IMR-90 (cell line): ENCODE measurements at regions not wholly inside any gene's neighbourhood (a gene's known extent, or its start where the extent isn't known, plus 50 kb on each side); places are given as distances from the start of the nearest gene placed in this dataset.

ENCODE experiments used
- ATAC-seq: fragments of 200-7000 bp; cut with Tn5 transposase; 2 replicates; pipeline ENCODE4 v1.9.1; 2020; ENCODE audit warnings: low read depth, mild to moderate bottlenecking, moderate library complexity
- BruUV-seq: library from RNA; stranded (reverse); fragments of 400-500 nt; replicated peaks from 2 replicates; lab custom pipeline; 2021; lab: Mats Ljungman, UMichigan
- CTCF ChIA-PET: fragments of 300-600 bp; formaldehyde crosslinking; extraction: SDS; loops from one replicate; lab custom pipeline; 2021; ENCODE audit warnings: antibody characterized with exemption; lab: Yijun Ruan, JAX
- POLR2A ChIA-PET: fragments of 300-600 bp; sonication (Branson Sonifier 250); formaldehyde crosslinking; loops from one replicate; lab custom pipeline; 2022; ENCODE audit warnings: antibody characterized with exemption; ENCODE audit not compliant: unreplicated experiment; lab: Charles Lee
- DNase-seq: peaks from one replicate; pipeline ENCODE4 v3.0.0; 2013
- H2AFZ ChIP-seq: replicated peaks from 2 replicates; pipeline ENCODE3; 2013; ENCODE audit warnings: low read length, mild to moderate bottlenecking; ENCODE audit not compliant: poor library complexity
- H2AK5ac ChIP-seq: 2 replicates; pipeline ENCODE4 v1.6.1; 2013; ENCODE audit warnings: low read depth, low read length, inconsistent platforms
- H2AK9ac ChIP-seq: replicated peaks from 2 replicates; pipeline ENCODE3; 2013; ENCODE audit warnings: mild to moderate bottlenecking, low read depth, low read length, moderate library complexity; ENCODE audit not compliant: poor library complexity
- H2BK120ac ChIP-seq: 2 replicates; pipeline ENCODE4 v1.6.1; 2013; ENCODE audit warnings: low read depth, low read length, inconsistent platforms
- H2BK15ac ChIP-seq: 3 replicates; pipeline ENCODE4 v1.6.1; 2013; ENCODE audit warnings: low read depth, low read length, inconsistent platforms
- H2BK20ac ChIP-seq: 2 replicates; pipeline ENCODE4 v1.6.1; 2013; ENCODE audit warnings: low read depth, mild to moderate bottlenecking, inconsistent platforms, low read length, moderate library complexity
- H2BK5ac ChIP-seq: 2 replicates; pipeline ENCODE4 v1.6.1; 2013; ENCODE audit warnings: mild to moderate bottlenecking, low read depth, low read length, inconsistent platforms; ENCODE audit not compliant: poor library complexity, severe bottlenecking
- H3K14ac ChIP-seq: replicated peaks from 2 replicates; pipeline ENCODE4 v1.6.1; 2013; ENCODE audit warnings: low read depth, low read length, inconsistent platforms
- H3K18ac ChIP-seq: 2 replicates; pipeline ENCODE4 v1.6.1; 2013; ENCODE audit warnings: low read depth, low read length, control low read depth
- H3K23ac ChIP-seq: 2 replicates; pipeline ENCODE4 v1.6.1; 2013; ENCODE audit warnings: low read depth, low read length, inconsistent platforms
- H3K27ac ChIP-seq: 2 replicates; pipeline ENCODE4 v1.5.1; 2013; ENCODE audit warnings: mild to moderate bottlenecking, control low read depth, low read length; ENCODE audit not compliant: insufficient read depth
- H3K27me3 ChIP-seq: 2 replicates; pipeline ENCODE4 v1.6.1; 2013; ENCODE audit warnings: low read length; ENCODE audit not compliant: control insufficient read depth, insufficient read depth
- H3K36me3 ChIP-seq: 2 replicates; pipeline ENCODE4 v1.6.1; 2013; ENCODE audit warnings: low read length, mixed read lengths; ENCODE audit not compliant: control insufficient read depth, insufficient read depth
- H3K4ac ChIP-seq: 2 replicates; pipeline ENCODE4 v1.6.1; 2013; ENCODE audit warnings: low read depth, low read length, inconsistent platforms
- H3K4me1 ChIP-seq: 2 replicates; pipeline ENCODE4 v1.6.1; 2013; ENCODE audit warnings: low read length, mixed read lengths; ENCODE audit not compliant: control insufficient read depth, insufficient read depth
- H3K4me2 ChIP-seq: 2 replicates; pipeline ENCODE4 v1.6.1; 2013; ENCODE audit warnings: low read depth, mild to moderate bottlenecking, control low read depth, low read length, moderate library complexity
- H3K4me3 ChIP-seq: 2 replicates; pipeline ENCODE4 v1.5.1; 2013; ENCODE audit warnings: low read depth, mild to moderate bottlenecking, control low read depth, low read length, moderate library complexity; ENCODE audit not compliant: insufficient read depth
- H3K56ac ChIP-seq: 2 replicates; pipeline ENCODE4 v1.6.1; 2013; ENCODE audit warnings: low read length, inconsistent platforms; ENCODE audit not compliant: insufficient read depth; ENCODE audit errors: extremely low read depth
- H3K79me1 ChIP-seq, 2 experiments: 2 replicates each; pipeline ENCODE4 v1.6.1; 2013; ENCODE audit warnings: low read length in 2 of 2, inconsistent platforms in 1 of 2, low read depth in 1 of 2
- H3K9ac ChIP-seq: 2 replicates; pipeline ENCODE4 v1.6.1; 2013; ENCODE audit warnings: low read depth, low read length, control low read depth
- H3K9me1 ChIP-seq: 2 replicates; pipeline ENCODE4 v1.6.1; 2013; ENCODE audit warnings: low read length, inconsistent platforms; ENCODE audit not compliant: insufficient read depth
- H3K9me3 ChIP-seq: 2 replicates; pipeline ENCODE4 v1.6.1; 2013; ENCODE audit warnings: low read length; ENCODE audit not compliant: control insufficient read depth, insufficient read depth
- H4K20me1 ChIP-seq: 2 replicates; pipeline ENCODE4 v1.6.1; 2013; ENCODE audit warnings: low read length, inconsistent platforms; ENCODE audit not compliant: insufficient read depth
- H4K5ac ChIP-seq: 2 replicates; pipeline ENCODE4 v1.6.1; 2013; ENCODE audit warnings: mild to moderate bottlenecking, low read depth, low read length, control low read depth
- H4K8ac ChIP-seq, 2 experiments: 2 replicates each; pipeline ENCODE4 v1.6.1; 2013; ENCODE audit warnings: low read depth in 2 of 2, low read length in 2 of 2, control low read depth in 1 of 2, inconsistent platforms in 1 of 2
- H4K91ac ChIP-seq: 2 replicates; pipeline ENCODE4 v1.6.1; 2013; ENCODE audit warnings: low read depth, low read length, inconsistent platforms; ENCODE audit not compliant: insufficient read depth
- BHLHE40 ChIP-seq: fragments of 150-350 bp; IDR thresholded peaks from 2 replicates; pipeline ENCODE4 v1.6.1; 2016; ENCODE audit warnings: mild to moderate bottlenecking, low read depth, low read length
- CEBPB ChIP-seq: IDR thresholded peaks from 2 replicates; pipeline ENCODE4 v1.6.1; 2012; ENCODE audit warnings: low read depth, low read length, improper control_type of control experiment
- CHD1 ChIP-seq: IDR thresholded peaks from 2 replicates; pipeline ENCODE4 v1.6.1; 2012; ENCODE audit warnings: low read depth, low read length, improper control_type of control experiment
- FOS ChIP-seq: fragments of 150-350 bp; IDR thresholded peaks from 2 replicates; pipeline ENCODE4 v1.6.1; 2016; ENCODE audit warnings: low read depth, low read length
- MAFK ChIP-seq: IDR thresholded peaks from 2 replicates; pipeline ENCODE4 v1.6.1; 2012; ENCODE audit warnings: low read depth, low read length, improper control_type of control experiment
- MAZ ChIP-seq: IDR thresholded peaks from 2 replicates; pipeline ENCODE4 v1.6.1; 2012; ENCODE audit warnings: low read depth, mild to moderate bottlenecking, low read length, improper control_type of control experiment, moderate library complexity, borderline replicate concordance
- MXI1 ChIP-seq: IDR thresholded peaks from 2 replicates; pipeline ENCODE4 v1.6.1; 2012; ENCODE audit warnings: low read depth, mild to moderate bottlenecking, low read length, moderate library complexity, borderline replicate concordance
- NFE2L2 ChIP-seq: fragments of 150-350 bp; IDR thresholded peaks from 2 replicates; pipeline ENCODE4 v1.6.1; 2016; ENCODE audit warnings: low read depth, mild to moderate bottlenecking, low read length
- POLR2A ChIP-seq: IDR thresholded peaks from 2 replicates; pipeline ENCODE4 v1.6.1; 2012; ENCODE audit warnings: mild to moderate bottlenecking, low read depth, low read length
- RAD21 ChIP-seq: IDR thresholded peaks from 2 replicates; pipeline ENCODE4 v1.6.1; 2012; ENCODE audit warnings: low read length, improper control_type of control experiment
- RCOR1 ChIP-seq: IDR thresholded peaks from 2 replicates; pipeline ENCODE4 v1.6.1; 2012; ENCODE audit warnings: mild to moderate bottlenecking, low read length, improper control_type of control experiment; ENCODE audit not compliant: insufficient replicate concordance
- RFX5 ChIP-seq: IDR thresholded peaks from 2 replicates; pipeline ENCODE4 v1.8.0; 2012; ENCODE audit warnings: low read depth, mild to moderate bottlenecking, low read length, moderate library complexity
- SMC3 ChIP-seq: fragments of 150-350 bp; IDR thresholded peaks from 2 replicates; pipeline ENCODE4 v1.6.1; 2016; ENCODE audit warnings: low read depth, mild to moderate bottlenecking, antibody characterized with exemption, low read length, moderate library complexity
- WGBS, 2 experiments: methylation state at CpG; one replicate each; pipeline versions ENCODE4 v1.1.5 to v1.1.7; 2013; ENCODE audit warnings: missing lambda C conversion rate in 2 of 2; ENCODE audit not compliant: insufficient read length in 1 of 2; ENCODE audit errors: extremely low coverage in 2 of 2; 5-methylcytosine and 5-hydroxymethylcytosine counted together
- dilution Hi-C: fragments of 300-500 bp; cut with HindIII; formaldehyde crosslinking; loops from one replicate; pipeline ENCODE4 v1.14.3; 2018; ENCODE audit warnings: low sequenced_read_pairs; ENCODE audit not compliant: unreplicated experiment
- in situ Hi-C: fragments of 300-500 bp; cut with MboI; formaldehyde crosslinking; loops from 3 replicates; pipeline ENCODE4 v1.14.3; 2019; ENCODE audit warnings: low sequenced_read_pairs, inconsistent platforms, mixed read lengths
- intact Hi-C: fragments of 100-400 bp; cut with micrococcal nuclease; formaldehyde crosslinking; loops from 2 replicates; pipeline ENCODE4 v1.10.0; 2022
- TF ChIP-seq, protein P1 (sequence below): fragments of 150-350 bp; IDR thresholded peaks from 2 replicates; pipeline ENCODE4 v1.6.1; 2017; ENCODE audit warnings: mild to moderate bottlenecking, antibody characterized with exemption, low read length, low read depth
- TF ChIP-seq, protein P2 (sequence below): conservative IDR thresholded peaks from 2 replicates; pipeline ENCODE4 v1.5.1; 2012; ENCODE audit warnings: mild to moderate bottlenecking, low read depth, low read length, improper control_type of control experiment
- TF ChIP-seq, protein P3 (sequence below): fragments of 150-350 bp; IDR thresholded peaks from 2 replicates; pipeline ENCODE4 v1.6.1; 2016; ENCODE audit warnings: low read depth, mild to moderate bottlenecking, low read length, moderate library complexity, borderline replicate concordance

DNA sequence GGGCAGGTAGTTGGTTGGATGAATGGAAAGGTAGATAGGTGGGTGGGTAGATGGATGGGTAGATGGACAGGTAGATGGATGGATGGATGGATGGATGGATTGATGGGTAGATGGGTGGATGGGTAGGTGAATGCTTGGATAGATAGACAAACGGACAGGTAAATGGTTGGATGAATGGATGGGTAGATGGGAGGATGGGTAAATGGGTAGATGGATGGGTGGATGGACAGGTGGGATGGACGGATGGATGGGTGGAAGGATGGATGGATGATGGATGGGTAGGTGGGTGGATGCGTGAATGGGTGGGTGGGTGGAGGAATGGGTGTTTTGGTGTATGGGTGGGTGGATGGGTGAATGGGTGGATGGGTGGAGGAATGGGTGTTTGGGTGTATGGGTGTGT is 50.1 kb upstream of the ASAP2 start:
- 80 to 100% methylated on average over 1 to 2 of the region's 3 CpGs for WGBS, 2 experiments
- no TSS peak for BruUV-seq
- no peak overlapping the region for H2AFZ ChIP-seq
- DNase-seq, result no peak
- H3K23ac ChIP-seq, result no peak overlapping the region
- H2BK15ac ChIP-seq, result no peak overlapping the region
- no peak overlapping the region for H3K4me2 ChIP-seq
- H3K4me3 ChIP-seq, result no peak overlapping the region
- CTCF ChIA-PET, result no interaction called here
- peak overlapping the region; percentile 66 for H2BK5ac ChIP-seq
- no peak for ATAC-seq
- no peak overlapping the region for H3K14ac ChIP-seq
- no peak overlapping the region for H4K91ac ChIP-seq
- intact Hi-C loops, result no loop called here
- H3K9ac ChIP-seq, result no peak overlapping the region
- dilution Hi-C loops, result no loop called here
- no peak overlapping the region for H3K56ac ChIP-seq
- no peak overlapping the region for H3K18ac ChIP-seq
- no peak overlapping the region for H3K4ac ChIP-seq
- H4K20me1 ChIP-seq, result no peaks in the 10 kb centered on the region
- no peaks in the 10 kb centered on the region; the same call in 1 of the 2 replicates for H3K27me3 ChIP-seq
- no peak overlapping the region for H3K27ac ChIP-seq
- no peaks in the 10 kb centered on the region for H3K36me3 ChIP-seq
- POLR2A ChIA-PET, result interaction anchor here (0.7 kb wide), 1 partner anchor 84 kb away, joined by 7 read pairs; no protein-coding TSS in a partner anchor
- no peak overlapping the region for H4K5ac ChIP-seq
- no peaks in the 10 kb centered on the region for H3K9me1 ChIP-seq
- no peaks in the 10 kb centered on the region for H3K9me3 ChIP-seq
- in situ Hi-C loops, result no loop called here
- no peak overlapping the region for H4K8ac ChIP-seq
- H2BK120ac ChIP-seq, result no peak overlapping the region
- H2BK20ac ChIP-seq, result no peak overlapping the region
- H2AK9ac ChIP-seq, result no peak overlapping the region
- TF ChIP-seq MAFK (no peak), SMC3 (no peak), FOS (no peak), BHLHE40 (no peak), RAD21 (no peak), CHD1 (no peak), MAZ (no peak), MXI1 (no peak), RFX5 (no peak), NFE2L2 (no peak), POLR2A (no peak), CEBPB (no peak), RCOR1 (no peak)
- TF ChIP-seq, protein P1, sequence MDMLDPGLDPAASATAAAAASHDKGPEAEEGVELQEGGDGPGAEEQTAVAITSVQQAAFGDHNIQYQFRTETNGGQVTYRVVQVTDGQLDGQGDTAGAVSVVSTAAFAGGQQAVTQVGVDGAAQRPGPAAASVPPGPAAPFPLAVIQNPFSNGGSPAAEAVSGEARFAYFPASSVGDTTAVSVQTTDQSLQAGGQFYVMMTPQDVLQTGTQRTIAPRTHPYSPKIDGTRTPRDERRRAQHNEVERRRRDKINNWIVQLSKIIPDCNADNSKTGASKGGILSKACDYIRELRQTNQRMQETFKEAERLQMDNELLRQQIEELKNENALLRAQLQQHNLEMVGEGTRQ, result no peak
- TF ChIP-seq, protein P2, sequence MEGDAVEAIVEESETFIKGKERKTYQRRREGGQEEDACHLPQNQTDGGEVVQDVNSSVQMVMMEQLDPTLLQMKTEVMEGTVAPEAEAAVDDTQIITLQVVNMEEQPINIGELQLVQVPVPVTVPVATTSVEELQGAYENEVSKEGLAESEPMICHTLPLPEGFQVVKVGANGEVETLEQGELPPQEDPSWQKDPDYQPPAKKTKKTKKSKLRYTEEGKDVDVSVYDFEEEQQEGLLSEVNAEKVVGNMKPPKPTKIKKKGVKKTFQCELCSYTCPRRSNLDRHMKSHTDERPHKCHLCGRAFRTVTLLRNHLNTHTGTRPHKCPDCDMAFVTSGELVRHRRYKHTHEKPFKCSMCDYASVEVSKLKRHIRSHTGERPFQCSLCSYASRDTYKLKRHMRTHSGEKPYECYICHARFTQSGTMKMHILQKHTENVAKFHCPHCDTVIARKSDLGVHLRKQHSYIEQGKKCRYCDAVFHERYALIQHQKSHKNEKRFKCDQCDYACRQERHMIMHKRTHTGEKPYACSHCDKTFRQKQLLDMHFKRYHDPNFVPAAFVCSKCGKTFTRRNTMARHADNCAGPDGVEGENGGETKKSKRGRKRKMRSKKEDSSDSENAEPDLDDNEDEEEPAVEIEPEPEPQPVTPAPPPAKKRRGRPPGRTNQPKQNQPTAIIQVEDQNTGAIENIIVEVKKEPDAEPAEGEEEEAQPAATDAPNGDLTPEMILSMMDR, result no peak
- TF ChIP-seq, protein P3, sequence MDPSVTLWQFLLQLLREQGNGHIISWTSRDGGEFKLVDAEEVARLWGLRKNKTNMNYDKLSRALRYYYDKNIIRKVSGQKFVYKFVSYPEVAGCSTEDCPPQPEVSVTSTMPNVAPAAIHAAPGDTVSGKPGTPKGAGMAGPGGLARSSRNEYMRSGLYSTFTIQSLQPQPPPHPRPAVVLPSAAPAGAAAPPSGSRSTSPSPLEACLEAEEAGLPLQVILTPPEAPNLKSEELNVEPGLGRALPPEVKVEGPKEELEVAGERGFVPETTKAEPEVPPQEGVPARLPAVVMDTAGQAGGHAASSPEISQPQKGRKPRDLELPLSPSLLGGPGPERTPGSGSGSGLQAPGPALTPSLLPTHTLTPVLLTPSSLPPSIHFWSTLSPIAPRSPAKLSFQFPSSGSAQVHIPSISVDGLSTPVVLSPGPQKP, result no peak
- H3K4me1 ChIP-seq, result peaks cover 4% of the 10 kb centered on the region
- no peak overlapping the region; the same call in 1 of the 2 replicates for H2AK5ac ChIP-seq
- H3K79me1 ChIP-seq, result no peaks in the 10 kb centered on the region
